ENCODE measurements at regions not wholly inside any gene's neighbourhood (a gene's known extent, or its start where the extent isn't known, plus 50 kb on each side); places are given as distances from the start of the nearest gene placed in this dataset.

DNA sequence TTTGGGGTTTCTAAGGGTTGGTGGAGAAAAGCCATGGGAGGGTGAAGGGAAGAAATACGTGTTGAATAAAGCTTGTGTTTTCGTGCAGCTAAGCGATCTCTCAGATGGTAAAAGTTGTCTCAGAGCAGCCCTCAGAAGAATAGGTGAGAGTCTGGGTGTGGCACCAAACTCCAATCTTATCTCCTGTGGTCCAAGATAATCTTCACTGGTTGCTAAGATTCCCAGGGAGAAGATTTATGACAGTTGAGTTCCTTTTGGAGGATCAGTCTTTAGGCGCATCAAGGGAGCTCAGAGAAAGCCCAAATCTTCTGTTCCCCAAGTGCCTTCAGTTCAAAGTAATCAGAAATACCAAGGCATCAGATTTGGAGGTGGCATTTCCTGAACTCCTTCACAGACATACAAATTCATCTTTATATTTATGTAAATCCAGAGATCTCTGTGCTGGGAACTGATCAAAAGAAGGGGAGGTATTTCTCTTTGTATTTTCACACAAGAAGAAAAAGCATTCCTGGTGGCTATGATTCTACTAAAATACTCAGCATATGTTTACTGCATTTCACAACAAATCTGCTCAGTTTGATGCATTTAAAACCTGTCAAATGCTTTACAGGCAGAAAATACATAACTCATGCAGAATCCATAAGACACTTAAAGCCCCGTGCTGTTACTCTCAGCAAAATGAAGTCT lies 102.9 kb downstream of the ABCC12 start:
- H3K27ac ChIP-seq: no peak overlapping the region

GRCh38 chr16:48050871-48051270 lies 104.9 kb downstream of the ABCC12 start:
- WGBS, 2 donors: 91 to 92% methylated on average over 2 of the region's 2 CpGs
- no peak for TF ChIP-seq CTCF (IDR thresholded peaks at IDR 0.05)
- no peak for TF ChIP-seq POLR2A (IDR thresholded peaks at IDR 0.05)
- Histone ChIP-seq H3K27me3 (no peaks in the 10 kb centered on the region), H3K9me3 (no peaks in the 10 kb centered on the region), H3K27ac (no peak overlapping the region), H3K4me1 (peaks cover 23 to 37% of the 10 kb centered on the region in 2 donors), H3K4me3 (replicated peaks in 1 of 3) (no peak overlapping the region), H3K36me3 (no peaks in the 10 kb centered on the region)
- intact Hi-C loops (cut with DNase I): no loop called here
- DNase-seq: no peak

More for the DNA sequence above, 102.9 kb downstream of the ABCC12 start:
- WGBS, 2 donors: 78 to 82% methylated on average over 5 of the region's 5 CpGs
- Histone ChIP-seq H3K4me1 (peaks cover 23 to 37% of the 10 kb centered on the region in 2 donors), H3K27me3 (no peaks in the 10 kb centered on the region), H3K4me3 (replicated peaks in 1 of 3) (no peak overlapping the region), H3K36me3 (no peaks in the 10 kb centered on the region), H3K9me3 (no peaks in the 10 kb centered on the region)
- intact Hi-C loops (cut with DNase I): no loop called here
- no peak for DNase-seq
- no peak for TF ChIP-seq POLR2A (IDR thresholded peaks at IDR 0.05)
- TF ChIP-seq CTCF (IDR thresholded peaks at IDR 0.05): no peak

DNA sequence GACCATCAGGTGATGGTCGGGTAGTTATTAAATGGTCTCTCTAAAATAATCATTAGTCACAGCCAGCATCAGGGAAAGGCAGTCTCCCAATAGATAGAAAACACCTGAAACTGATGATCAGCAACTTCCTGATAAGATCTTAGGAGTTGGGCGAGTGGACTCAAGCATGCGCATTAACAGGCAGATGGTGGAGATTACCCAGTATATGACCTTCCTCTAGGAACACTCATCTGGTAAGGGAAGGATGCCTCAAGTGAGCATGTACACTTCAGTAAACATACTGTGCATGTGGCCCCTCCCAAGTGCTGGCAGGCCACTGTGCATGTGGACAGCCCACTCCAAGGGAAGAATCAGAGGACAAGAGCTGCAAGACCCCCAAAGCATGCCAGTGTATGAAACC lies 105.9 kb downstream of the ABCC12 start:
- 59 to 67% methylated on average over 3 of the region's 3 CpGs for WGBS, 2 donors
- Histone ChIP-seq H3K27me3 (no peaks in the 10 kb centered on the region), H3K4me3 (replicated peaks in 1 of 3) (no peak overlapping the region), H3K9me3 (no peaks in the 10 kb centered on the region), H3K36me3 (no peaks in the 10 kb centered on the region), H3K27ac (no peak overlapping the region), H3K4me1 (peaks cover 23 to 33% of the 10 kb centered on the region in 2 donors)
- intact Hi-C loops (cut with DNase I): no loop called here
- TF ChIP-seq POLR2A (IDR thresholded peaks at IDR 0.05) (no peak), CTCF (IDR thresholded peaks at IDR 0.05) (no peak)
- no peak for DNase-seq

DNA sequence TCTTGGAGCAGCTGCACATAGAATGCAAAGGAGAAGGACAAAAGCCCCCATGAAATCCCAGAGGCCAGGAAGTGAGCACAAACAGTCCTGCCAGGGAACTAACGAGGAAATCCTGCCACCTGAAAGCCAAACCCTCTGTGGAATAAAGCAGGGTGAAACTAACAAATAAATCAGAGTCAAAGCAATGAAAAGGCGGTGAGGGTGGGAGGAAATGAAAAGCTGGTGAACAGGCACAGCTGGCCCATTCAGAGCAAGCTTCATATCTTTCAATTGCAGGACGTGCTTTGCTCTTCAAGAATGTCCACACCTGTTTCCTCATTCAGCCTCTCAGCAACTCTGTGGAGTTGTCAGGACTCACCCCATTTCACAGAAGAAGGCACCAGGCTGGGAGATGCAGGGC lies 108.1 kb downstream of the ABCC12 start:
- intact Hi-C loops (cut with DNase I): no loop called here
- WGBS, 2 donors: 62 to 69% methylated on average over 3 of the region's 3 CpGs
- H3K27me3 ChIP-seq: no peaks in the 10 kb centered on the region

More for the DNA sequence above, 108.1 kb downstream of the ABCC12 start:
- Histone ChIP-seq H3K4me3 (replicated peaks in 1 of 3) (no peak overlapping the region), H3K4me1 (peaks cover 10 to 12% of the 10 kb centered on the region in 2 donors), H3K9me3 (no peaks in the 10 kb centered on the region), H3K36me3 (no peaks in the 10 kb centered on the region), H3K27ac (no peak overlapping the region)
- TF ChIP-seq POLR2A (IDR thresholded peaks at IDR 0.05) (no peak), CTCF (IDR thresholded peaks at IDR 0.05) (no peak)
- no peak for DNase-seq
